ENCODE measurements at regions not wholly inside any gene's neighbourhood (a gene's known extent, or its start where the extent isn't known, plus 50 kb on each side); places are given as distances from the start of the nearest gene placed in this dataset.

- H3K9me3 ChIP-seq (ENCODE audit: control extremely low read depth in 1 of 5, control insufficient read depth in 4 of 5, insufficient read depth in 2 of 5, low read depth in 1 of 5, low read length in 4 of 5): peaks cover 0 to 2% (median 0%) of the 10 kb centered on the region in 5 experiments
- H3K4me1 ChIP-seq (ENCODE audit: control extremely low read depth in 1 of 4, control insufficient read depth in 4 of 4, insufficient read depth in 4 of 4, low read length in 3 of 4): no peaks in the 10 kb centered on the region
- ChIA-PET POLR2A (no interaction called here), CTCF (no interaction called here)
- H3K4me3 ChIP-seq (ENCODE audit: control insufficient read depth in 1 of 7, extremely low read depth in 1 of 7, insufficient read depth in 4 of 7, low read depth in 2 of 7, low read length in 6 of 7): no peak overlapping the region
- no peaks in the 10 kb centered on the region for H3K36me3 ChIP-seq (ENCODE audit: control insufficient read depth in 4 of 4, insufficient read depth in 4 of 4, low read length in 3 of 4)
- no peaks in the 10 kb centered on the region for H3K27me3 ChIP-seq (replicated peaks in 2 of 5; ENCODE audit: control insufficient read depth in 4 of 5, insufficient read depth in 5 of 5, low read length in 4 of 5)
- H3K27ac ChIP-seq (ENCODE audit: insufficient read depth in 1 of 2, low read depth in 1 of 2, low read length in 2 of 2, poor library complexity in 1 of 2, severe bottlenecking in 2 of 2): no peak overlapping the region
- DNase-seq: no peak
Observed at GRCh38 chr11:109138196-109138595, 283.8 kb upstream of the C11orf87 start.

- ChIA-PET CTCF (no interaction called here), POLR2A (no interaction called here)
- DNase-seq: no peak
- no peaks in the 10 kb centered on the region for H3K27me3 ChIP-seq (replicated peaks in 2 of 5; ENCODE audit: control insufficient read depth in 4 of 5, insufficient read depth in 5 of 5, low read length in 4 of 5)
- H3K4me1 ChIP-seq (ENCODE audit: control extremely low read depth in 1 of 4, control insufficient read depth in 4 of 4, insufficient read depth in 4 of 4, low read length in 3 of 4): no peaks in the 10 kb centered on the region
- no peaks in the 10 kb centered on the region for H3K36me3 ChIP-seq (ENCODE audit: control insufficient read depth in 4 of 4, insufficient read depth in 4 of 4, low read length in 3 of 4)
- peaks cover 0 to 2% (median 0%) of the 10 kb centered on the region in 5 experiments for H3K9me3 ChIP-seq (ENCODE audit: control extremely low read depth in 1 of 5, control insufficient read depth in 4 of 5, insufficient read depth in 2 of 5, low read depth in 1 of 5, low read length in 4 of 5)
- no peak overlapping the region for H3K27ac ChIP-seq (ENCODE audit: insufficient read depth in 1 of 2, low read depth in 1 of 2, low read length in 2 of 2, poor library complexity in 1 of 2, severe bottlenecking in 2 of 2)
- no peak overlapping the region for H3K4me3 ChIP-seq (ENCODE audit: control insufficient read depth in 1 of 7, extremely low read depth in 1 of 7, insufficient read depth in 4 of 7, low read depth in 2 of 7, low read length in 6 of 7)
Observed at GRCh38 chr11:109140426-109140825, 281.6 kb upstream of the C11orf87 start.

- no peak for DNase-seq
- Histone ChIP-seq H3K9me3 (ENCODE audit: control extremely low read depth in 1 of 5, control insufficient read depth in 4 of 5, insufficient read depth in 2 of 5, low read depth in 1 of 5, low read length in 4 of 5) (peaks cover 0 to 2% (median 0%) of the 10 kb centered on the region in 5 experiments), H3K36me3 (ENCODE audit: control insufficient read depth in 4 of 4, insufficient read depth in 4 of 4, low read length in 3 of 4) (no peaks in the 10 kb centered on the region), H3K27me3 (replicated peaks in 2 of 5; ENCODE audit: control insufficient read depth in 4 of 5, insufficient read depth in 5 of 5, low read length in 4 of 5) (no peaks in the 10 kb centered on the region), H3K4me1 (ENCODE audit: control extremely low read depth in 1 of 4, control insufficient read depth in 4 of 4, insufficient read depth in 4 of 4, low read length in 3 of 4) (no peaks in the 10 kb centered on the region), H3K4me3 (ENCODE audit: control insufficient read depth in 1 of 7, extremely low read depth in 1 of 7, insufficient read depth in 4 of 7, low read depth in 2 of 7, low read length in 6 of 7) (no peak overlapping the region), H3K27ac (ENCODE audit: insufficient read depth in 1 of 2, low read depth in 1 of 2, low read length in 2 of 2, poor library complexity in 1 of 2, severe bottlenecking in 2 of 2) (no peak overlapping the region)
- ChIA-PET POLR2A (no interaction called here), CTCF (no interaction called here)
- 100% methylated on average over 2 of the region's 3 CpGs for WGBS (ENCODE audit: insufficient coverage)
Observed at GRCh38 chr11:109140857-109141515, 281.0 kb upstream of the C11orf87 start.

GRCh38 chr11:109145287-109145686, 276.7 kb upstream of the C11orf87 start:
- H3K27ac ChIP-seq (ENCODE audit: insufficient read depth in 1 of 2, low read depth in 1 of 2, low read length in 2 of 2, poor library complexity in 1 of 2, severe bottlenecking in 2 of 2): no peak overlapping the region
- H3K4me1 ChIP-seq (ENCODE audit: control extremely low read depth in 1 of 4, control insufficient read depth in 4 of 4, insufficient read depth in 4 of 4, low read length in 3 of 4): no peaks in the 10 kb centered on the region
- WGBS (ENCODE audit: insufficient coverage): 97% methylated on average over 12 of the region's 14 CpGs
- H3K27me3 ChIP-seq (replicated peaks in 2 of 5; ENCODE audit: control insufficient read depth in 4 of 5, insufficient read depth in 5 of 5, low read length in 4 of 5): no peaks in the 10 kb centered on the region
- H3K36me3 ChIP-seq (ENCODE audit: control insufficient read depth in 4 of 4, insufficient read depth in 4 of 4, low read length in 3 of 4): no peaks in the 10 kb centered on the region
- no peak for DNase-seq
- H3K9me3 ChIP-seq (ENCODE audit: control extremely low read depth in 1 of 5, control insufficient read depth in 4 of 5, insufficient read depth in 2 of 5, low read depth in 1 of 5, low read length in 4 of 5): no peaks in the 10 kb centered on the region
- CTCF ChIA-PET: no interaction called here
- POLR2A ChIA-PET: no interaction called here
- no peak overlapping the region for H3K4me3 ChIP-seq (ENCODE audit: control insufficient read depth in 1 of 7, extremely low read depth in 1 of 7, insufficient read depth in 4 of 7, low read depth in 2 of 7, low read length in 6 of 7)

GRCh38 chr11:109147726-109148125, 274.3 kb upstream of the C11orf87 start:
- CTCF ChIA-PET: no interaction called here
- Histone ChIP-seq H3K27ac (ENCODE audit: insufficient read depth in 1 of 2, low read depth in 1 of 2, low read length in 2 of 2, poor library complexity in 1 of 2, severe bottlenecking in 2 of 2) (no peak overlapping the region), H3K9me3 (ENCODE audit: control extremely low read depth in 1 of 5, control insufficient read depth in 4 of 5, insufficient read depth in 2 of 5, low read depth in 1 of 5, low read length in 4 of 5) (no peaks in the 10 kb centered on the region), H3K36me3 (ENCODE audit: control insufficient read depth in 4 of 4, insufficient read depth in 4 of 4, low read length in 3 of 4) (no peaks in the 10 kb centered on the region), H3K4me3 (ENCODE audit: control insufficient read depth in 1 of 7, extremely low read depth in 1 of 7, insufficient read depth in 4 of 7, low read depth in 2 of 7, low read length in 6 of 7) (no peak overlapping the region), H3K4me1 (ENCODE audit: control extremely low read depth in 1 of 4, control insufficient read depth in 4 of 4, insufficient read depth in 4 of 4, low read length in 3 of 4) (no peaks in the 10 kb centered on the region), H3K27me3 (replicated peaks in 2 of 5; ENCODE audit: control insufficient read depth in 4 of 5, insufficient read depth in 5 of 5, low read length in 4 of 5) (no peaks in the 10 kb centered on the region)
- POLR2A ChIA-PET: interaction anchor here (0.6 kb wide), 1 partner anchor 9 kb away, joined by 4 read pairs; no protein-coding TSS in a partner anchor
- no peak for DNase-seq

GRCh38 chr11:109148669-109149068, 273.3 kb upstream of the C11orf87 start:
- Histone ChIP-seq H3K4me3 (ENCODE audit: control insufficient read depth in 1 of 7, extremely low read depth in 1 of 7, insufficient read depth in 4 of 7, low read depth in 2 of 7, low read length in 6 of 7) (no peak overlapping the region), H3K27me3 (replicated peaks in 2 of 5; ENCODE audit: control insufficient read depth in 4 of 5, insufficient read depth in 5 of 5, low read length in 4 of 5) (no peaks in the 10 kb centered on the region), H3K4me1 (ENCODE audit: control extremely low read depth in 1 of 4, control insufficient read depth in 4 of 4, insufficient read depth in 4 of 4, low read length in 3 of 4) (no peaks in the 10 kb centered on the region), H3K36me3 (ENCODE audit: control insufficient read depth in 4 of 4, insufficient read depth in 4 of 4, low read length in 3 of 4) (no peaks in the 10 kb centered on the region), H3K9me3 (ENCODE audit: control extremely low read depth in 1 of 5, control insufficient read depth in 4 of 5, insufficient read depth in 2 of 5, low read depth in 1 of 5, low read length in 4 of 5) (no peaks in the 10 kb centered on the region), H3K27ac (ENCODE audit: insufficient read depth in 1 of 2, low read depth in 1 of 2, low read length in 2 of 2, poor library complexity in 1 of 2, severe bottlenecking in 2 of 2) (no peak overlapping the region)
- DNase-seq: no peak
- 95% methylated on average over 2 of the region's 2 CpGs for WGBS (ENCODE audit: insufficient coverage)
- ChIA-PET POLR2A (interaction anchor here (0.6 kb wide), 1 partner anchor 1266 kb away, joined by 8 read pairs; no protein-coding TSS in a partner anchor), CTCF (no interaction called here)

- Histone ChIP-seq H3K27me3 (replicated peaks in 2 of 5; ENCODE audit: control insufficient read depth in 4 of 5, insufficient read depth in 5 of 5, low read length in 4 of 5) (no peaks in the 10 kb centered on the region), H3K9me3 (ENCODE audit: control extremely low read depth in 1 of 5, control insufficient read depth in 4 of 5, insufficient read depth in 2 of 5, low read depth in 1 of 5, low read length in 4 of 5) (no peaks in the 10 kb centered on the region), H3K27ac (ENCODE audit: insufficient read depth in 1 of 2, low read depth in 1 of 2, low read length in 2 of 2, poor library complexity in 1 of 2, severe bottlenecking in 2 of 2) (no peak overlapping the region), H3K36me3 (ENCODE audit: control insufficient read depth in 4 of 4, insufficient read depth in 4 of 4, low read length in 3 of 4) (no peaks in the 10 kb centered on the region), H3K4me1 (ENCODE audit: control extremely low read depth in 1 of 4, control insufficient read depth in 4 of 4, insufficient read depth in 4 of 4, low read length in 3 of 4) (no peaks in the 10 kb centered on the region), H3K4me3 (ENCODE audit: control insufficient read depth in 1 of 7, extremely low read depth in 1 of 7, insufficient read depth in 4 of 7, low read depth in 2 of 7, low read length in 6 of 7) (no peak overlapping the region)
- ChIA-PET POLR2A (no interaction called here), CTCF (no interaction called here)
- DNase-seq: no peak
- WGBS (ENCODE audit: insufficient coverage): 95% methylated on average over 2 of the region's 2 CpGs
Observed at GRCh38 chr11:109150581-109150980, 271.4 kb upstream of the C11orf87 start.
